ACC112 (cell line): ENCODE measurements at regions not wholly inside any gene's neighbourhood (a gene's known extent, or its start where the extent isn't known, plus 50 kb on each side); places are given as distances from the start of the nearest gene placed in this dataset.
"Not testable (repeated sequence)": the region's sequence is repeated elsewhere in the genome, so short reads cannot be mapped to it uniquely, and the experiment has no call there.

Experiments
- H2AFZ ChIP-seq: fragments of 200-600 bp; sonication (generic); one replicate; pipeline ENCODE4 v1.6.0; 2017; ENCODE audit warnings: antibody characterized with exemption, low read length; ENCODE audit not compliant: unreplicated experiment
- H3K27ac ChIP-seq: fragments of 200-600 bp; sonication (generic); 2 replicates; pipeline ENCODE4 v1.5.1; 2014; ENCODE audit warnings: low read depth, mild to moderate bottlenecking, antibody characterized with exemption, low read length, moderate library complexity
- H3K27me3 ChIP-seq: fragments of 200-600 bp; sonication (generic); 2 replicates; pipeline ENCODE4 v1.6.1; 2014; ENCODE audit warnings: mild to moderate bottlenecking, antibody characterized with exemption, low read length, moderate library complexity, mixed read lengths; ENCODE audit not compliant: insufficient read depth
- H3K36me3 ChIP-seq: fragments of 200-600 bp; sonication (generic); 2 replicates; pipeline ENCODE4 v1.6.1; 2016; ENCODE audit warnings: mild to moderate bottlenecking, antibody characterized with exemption, low read length, moderate library complexity, mixed read lengths; ENCODE audit not compliant: insufficient read depth
- H3K4me1 ChIP-seq: fragments of 200-600 bp; sonication (generic); one replicate; pipeline ENCODE4 v1.6.1; 2016; ENCODE audit warnings: low read length, mixed read lengths; ENCODE audit not compliant: insufficient read depth, unreplicated experiment, control insufficient read depth
- H3K4me3 ChIP-seq: fragments of 200-600 bp; sonication (generic); 2 replicates; pipeline ENCODE4 v1.5.1; 2014; ENCODE audit warnings: mild to moderate bottlenecking, low read depth, low read length
- H3K79me2 ChIP-seq: fragments of 200-600 bp; sonication (generic); one replicate; pipeline ENCODE4 v1.6.0; 2016; ENCODE audit warnings: low read length; ENCODE audit not compliant: control insufficient read depth, unreplicated experiment, insufficient read depth

GRCh38 chr20:25935230-25935629 lies 238.6 kb upstream of the ZNF337 start:
- not testable (repeated sequence) for H3K27ac ChIP-seq

GRCh38 chr20:25932806-25933205 lies 236.2 kb upstream of the ZNF337 start:
- not testable (repeated sequence) for H2AFZ ChIP-seq, H3K4me3 ChIP-seq, H3K27me3 ChIP-seq, H3K79me2 ChIP-seq, H3K36me3 ChIP-seq, H3K27ac ChIP-seq, H3K4me1 ChIP-seq

More at GRCh38 chr20:25935230-25935629, 238.6 kb upstream of the ZNF337 start:
- not testable (repeated sequence) for H3K27me3 ChIP-seq, H3K4me3 ChIP-seq, H2AFZ ChIP-seq, H3K79me2 ChIP-seq, H3K36me3 ChIP-seq, H3K4me1 ChIP-seq

GRCh38 chr20:25932170-25932569 lies 235.5 kb upstream of the ZNF337 start:
- H3K27me3 ChIP-seq, H2AFZ ChIP-seq, H3K79me2 ChIP-seq, H3K4me1 ChIP-seq, H3K4me3 ChIP-seq, H3K36me3 ChIP-seq, H3K27ac ChIP-seq: not testable (repeated sequence)

- H3K4me1 ChIP-seq, H3K36me3 ChIP-seq, H3K4me3 ChIP-seq, H3K79me2 ChIP-seq, H3K27me3 ChIP-seq, H2AFZ ChIP-seq: not testable (repeated sequence)
- H3K27ac ChIP-seq, result peak overlapping the region; percentile 46; the same call in 1 of the 2 replicates
Observed at GRCh38 chr20:25902321-25902720, 205.7 kb upstream of the ZNF337 start.

GRCh38 chr20:25898663-25899062 lies 202.0 kb upstream of the ZNF337 start:
- not testable (repeated sequence) for H3K4me3 ChIP-seq, H2AFZ ChIP-seq, H3K4me1 ChIP-seq, H3K36me3 ChIP-seq, H3K27me3 ChIP-seq, H3K79me2 ChIP-seq, H3K27ac ChIP-seq

DNA sequence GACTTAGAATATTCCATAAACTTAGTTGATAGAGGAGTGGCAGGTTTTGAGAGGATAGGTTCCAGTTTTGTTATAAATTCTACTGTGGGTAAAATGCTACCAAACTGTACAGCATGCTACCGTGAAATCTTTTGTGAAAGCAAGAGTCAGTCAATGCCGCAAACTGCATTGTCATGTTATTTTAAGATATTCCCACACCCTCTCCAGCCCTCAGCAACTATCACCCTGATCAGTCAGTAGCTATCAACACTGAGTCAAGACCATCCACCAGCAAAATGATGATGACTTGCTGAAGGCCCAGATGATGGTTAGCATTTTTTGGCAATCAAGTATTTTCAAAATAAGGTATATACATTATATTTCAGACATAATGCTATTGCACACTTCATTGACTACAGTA lies 182.4 kb upstream of the ZNF337 start:
- not testable (repeated sequence) for H3K27ac ChIP-seq

DNA sequence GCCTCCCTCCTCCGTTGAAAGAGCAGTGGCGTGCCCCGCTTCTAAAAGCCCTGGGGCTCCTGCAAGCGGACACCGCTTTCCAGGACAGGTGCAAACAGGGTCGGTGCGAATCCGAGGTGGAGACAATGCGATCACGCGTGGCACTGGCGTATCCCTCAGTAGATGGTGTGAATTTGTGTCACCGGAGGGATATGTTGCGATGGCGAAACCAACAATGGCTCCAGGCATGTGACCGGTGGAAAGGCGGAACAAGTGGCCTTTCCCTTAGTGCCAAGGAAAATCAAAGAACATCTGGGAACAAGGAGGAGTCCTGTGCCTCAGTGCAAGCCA lies 172.0 kb upstream of the ZNF337 start:
- Histone ChIP-seq H2AFZ (peak overlapping the region; percentile 27), H3K4me3 (peak overlapping the region; percentile 72)
- not testable (repeated sequence) for H3K27me3 ChIP-seq, H3K27ac ChIP-seq, H3K36me3 ChIP-seq, H3K79me2 ChIP-seq, H3K4me1 ChIP-seq

More for the DNA sequence above, 182.4 kb upstream of the ZNF337 start:
- not testable (repeated sequence) for H3K4me3 ChIP-seq, H3K4me1 ChIP-seq, H2AFZ ChIP-seq, H3K79me2 ChIP-seq, H3K36me3 ChIP-seq, H3K27me3 ChIP-seq

DNA sequence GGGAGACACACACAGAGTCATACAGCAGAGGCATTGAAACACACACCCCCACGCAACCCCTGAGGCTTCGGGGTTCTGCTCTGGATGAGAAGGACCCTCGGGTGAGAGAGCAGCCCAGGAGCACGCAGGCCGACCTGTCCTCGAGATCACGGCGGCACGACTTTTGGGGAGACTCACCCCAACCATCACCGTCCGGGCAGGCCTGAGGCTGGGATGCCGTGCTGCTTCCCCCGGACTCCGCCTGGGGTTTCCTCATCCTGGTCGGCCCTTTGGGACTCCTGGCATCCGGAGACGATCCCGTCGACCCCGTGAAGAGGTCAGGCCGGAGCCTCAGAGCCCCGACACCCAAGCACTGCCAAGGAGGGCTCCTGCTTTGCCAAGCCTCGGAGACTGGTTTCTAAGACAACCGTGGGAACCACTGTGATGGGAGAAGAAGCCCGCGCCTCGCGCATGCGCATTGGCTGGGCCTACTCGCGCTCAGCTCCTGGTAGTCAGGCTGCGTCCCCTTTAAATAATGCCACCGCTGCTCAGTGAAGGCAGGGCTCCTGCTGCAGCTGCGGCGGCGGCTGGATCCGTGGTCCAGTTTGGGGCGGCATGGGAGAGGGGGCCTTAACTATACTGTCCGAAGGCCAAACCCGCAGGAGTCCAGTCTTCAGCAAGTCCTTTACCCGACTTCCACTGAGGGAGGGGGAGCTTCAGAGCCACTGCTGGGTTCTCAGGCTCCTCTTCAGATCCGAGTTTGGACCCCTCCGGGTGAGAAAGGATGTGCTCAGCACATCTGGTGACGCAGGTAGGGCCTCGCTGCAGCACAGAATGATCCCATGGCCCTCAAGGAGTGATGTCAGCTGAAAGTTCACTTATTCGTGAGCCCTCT lies 171.4 kb upstream of the ZNF337 start:
- Histone ChIP-seq H3K27me3 (no peaks in the 10 kb centered on the region), H3K27ac (no peak overlapping the region), H3K4me3 (peak overlapping the region; percentile 72), H3K79me2 (no peaks in the 10 kb centered on the region), H3K36me3 (no peaks in the 10 kb centered on the region), H2AFZ (peak overlapping the region; percentile 27), H3K4me1 (no peaks in the 10 kb centered on the region)

- not testable (repeated sequence) for H3K36me3 ChIP-seq, H3K27ac ChIP-seq, H3K4me1 ChIP-seq, H2AFZ ChIP-seq, H3K4me3 ChIP-seq, H3K27me3 ChIP-seq, H3K79me2 ChIP-seq
Observed at GRCh38 chr20:25867015-25867775, 170.5 kb upstream of the ZNF337 start.

DNA sequence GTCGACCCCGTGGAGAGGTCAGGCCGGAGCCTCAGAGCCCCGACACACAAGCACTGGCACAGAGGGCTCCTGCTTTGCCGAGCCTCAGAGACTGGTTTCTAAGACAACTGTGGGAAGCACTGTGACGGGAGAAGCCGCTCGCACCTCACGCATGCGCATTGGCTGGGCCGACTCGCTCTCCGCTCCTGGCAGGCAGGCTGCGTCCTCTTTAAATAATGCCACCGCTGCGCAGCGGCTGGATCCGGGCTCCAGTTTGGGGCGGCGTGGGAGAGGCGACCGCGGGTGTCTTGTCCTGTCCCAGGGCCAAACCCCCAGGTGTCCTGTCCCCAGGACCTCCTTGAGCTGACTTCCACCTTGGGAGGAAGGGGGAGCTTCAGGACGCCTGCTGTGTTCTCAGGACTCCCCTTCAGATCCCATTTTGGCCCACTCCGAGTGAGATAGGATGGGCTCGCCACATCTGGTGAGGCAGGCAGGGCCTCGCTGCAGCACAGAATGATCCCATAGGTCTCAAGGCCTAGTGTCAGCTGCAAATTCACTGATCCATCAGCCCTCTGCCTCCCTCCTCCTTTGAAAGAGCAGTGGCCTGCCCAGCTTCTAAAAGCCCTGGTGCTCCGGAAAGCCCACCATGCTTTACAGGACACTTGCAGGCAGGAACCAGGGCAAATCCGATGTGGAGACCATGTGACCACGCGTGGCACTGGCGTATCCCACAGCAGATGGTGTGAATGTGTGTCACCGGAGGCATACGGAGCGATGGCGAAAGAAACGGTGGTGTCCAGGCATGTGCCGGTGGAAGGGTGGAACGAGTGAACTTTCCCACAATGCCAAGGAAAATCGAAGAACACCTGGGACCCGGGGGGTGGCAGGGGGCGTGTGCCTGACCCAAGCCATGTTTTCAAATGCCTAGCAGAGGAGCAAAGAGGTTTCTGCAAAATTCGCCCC lies 169.3 kb upstream of the ZNF337 start:
- Histone ChIP-seq H3K4me1 (peaks cover 3% of the 10 kb centered on the region), H2AFZ (peak overlapping the region; percentile 98), H3K27me3 (no peaks in the 10 kb centered on the region), H3K36me3 (no peaks in the 10 kb centered on the region), H3K27ac (no peak overlapping the region), H3K79me2 (no peaks in the 10 kb centered on the region), H3K4me3 (peak overlapping the region; percentile 79)
